GM23338 (cell line): ENCODE measurements at regions not wholly inside any gene's neighbourhood (a gene's known extent, or its start where the extent isn't known, plus 50 kb on each side); places are given as distances from the start of the nearest gene placed in this dataset.

Experiments used
- ATAC-seq: fragments of 200-7000 bp; cut with Tn5 transposase; 3 replicates; pipeline ENCODE4 v1.9.1; 2020
- DNase-seq: peaks from one replicate; pipeline ENCODE4 v3.0.0-alpha.2; 2015; ENCODE audit warnings: low spot score
- H2AFZ ChIP-seq: fragments of 200-600 bp; sonication (generic); 2 replicates; pipeline ENCODE4 v1.8.0; 2016; ENCODE audit warnings: antibody characterized with exemption, mild to moderate bottlenecking, moderate library complexity
- H3F3A ChIP-seq: fragments of 200-600 bp; sonication (generic); replicated peaks from 2 replicates; pipeline ENCODE4 v1.8.0; 2017; ENCODE audit warnings: antibody characterized with exemption, mixed run types, low read depth
- H3K27ac ChIP-seq: fragments of 200-600 bp; sonication (generic); 2 replicates; pipeline ENCODE4 v1.6.1; 2016; ENCODE audit warnings: low read depth
- H3K27me3 ChIP-seq: fragments of 200-600 bp; sonication (generic); 2 replicates; pipeline ENCODE4 v1.8.0; 2016; ENCODE audit warnings: mild to moderate bottlenecking, mixed run types, moderate library complexity; ENCODE audit not compliant: insufficient read depth
- H3K36me3 ChIP-seq: fragments of 200-600 bp; sonication (generic); 2 replicates; pipeline ENCODE4 v1.8.0; 2016; ENCODE audit warnings: mild to moderate bottlenecking; ENCODE audit not compliant: insufficient read depth
- H3K4me1 ChIP-seq: fragments of 200-600 bp; sonication (generic); 2 replicates; pipeline ENCODE4 v1.8.0; 2016; ENCODE audit warnings: mild to moderate bottlenecking, moderate library complexity; ENCODE audit not compliant: insufficient read depth
- H3K4me2 ChIP-seq: fragments of 200-600 bp; sonication (generic); 2 replicates; pipeline ENCODE4 v1.7.1; 2017; ENCODE audit warnings: mixed run types
- H3K4me3 ChIP-seq: fragments of 200-600 bp; sonication (generic); 2 replicates; pipeline ENCODE4 v1.6.1; 2016; ENCODE audit warnings: mixed run types
- H3K79me2 ChIP-seq: fragments of 200-600 bp; sonication (generic); replicated peaks from 2 replicates; pipeline ENCODE4 v1.8.0; 2017; ENCODE audit warnings: mild to moderate bottlenecking; ENCODE audit not compliant: insufficient read depth
- H3K9me2 ChIP-seq: fragments of 200-600 bp; sonication (generic); 2 replicates; pipeline ENCODE4 v1.8.0; 2017; ENCODE audit not compliant: insufficient read depth
- H4K20me1 ChIP-seq: fragments of 200-600 bp; sonication (generic); replicated peaks from 2 replicates; pipeline ENCODE4 v1.8.0; 2017; ENCODE audit warnings: mild to moderate bottlenecking; ENCODE audit not compliant: insufficient read depth
- H3K27ac Mint-ChIP-seq: 2 replicates; pipeline ENCODE4 v1.8.0; 2020; ENCODE audit warnings: inconsistent platforms, mild to moderate bottlenecking, moderate library complexity, mixed read lengths
- H3K27me3 Mint-ChIP-seq: 3 replicates; pipeline ENCODE4 v1.8.0; 2022; ENCODE audit warnings: low read depth, mild to moderate bottlenecking, moderate library complexity, mixed read lengths, inconsistent platforms; ENCODE audit not compliant: insufficient read depth, poor library complexity
- H3K36me3 Mint-ChIP-seq: 3 replicates; pipeline ENCODE4 v1.8.0; 2021; ENCODE audit warnings: low read depth, mild to moderate bottlenecking, inconsistent platforms, moderate library complexity, mixed read lengths
- H3K4me1 Mint-ChIP-seq: 3 replicates; pipeline ENCODE4 v1.8.0; 2020; ENCODE audit warnings: mild to moderate bottlenecking, inconsistent platforms, mixed read lengths
- H3K4me3 Mint-ChIP-seq: 3 replicates; pipeline ENCODE4 v1.8.0; 2021; ENCODE audit warnings: moderate library complexity, mild to moderate bottlenecking, inconsistent platforms, mixed read lengths
- H3K9me3 Mint-ChIP-seq: 3 replicates; pipeline ENCODE4 v1.8.0; 2020; ENCODE audit warnings: moderate library complexity, mild to moderate bottlenecking, inconsistent platforms, mixed read lengths
- EZH2 ChIP-seq: fragments of 200-600 bp; sonication (generic); IDR thresholded peaks from one replicate; pipeline ENCODE4 v1.8.0; 2017; ENCODE audit warnings: antibody characterized with exemption, mild to moderate bottlenecking, low read depth; ENCODE audit not compliant: unreplicated experiment
- EZH2phosphoT487 ChIP-seq: fragments of 200-600 bp; sonication (generic); IDR thresholded peaks from one replicate; pipeline ENCODE4 v1.8.1; 2018; ENCODE audit warnings: antibody characterized with exemption; ENCODE audit not compliant: unreplicated experiment
- JUNB ChIP-seq: IDR thresholded peaks from one replicate; pipeline ENCODE4 v1.6.1; 2016; ENCODE audit warnings: antibody characterized with exemption; ENCODE audit not compliant: unreplicated experiment
- POLR2AphosphoS5 ChIP-seq: IDR thresholded peaks from 2 replicates; pipeline ENCODE4 v1.6.1; 2016; ENCODE audit warnings: antibody characterized with exemption, low read depth
- ZNF331 ChIP-seq: fragments of 250-450 bp; sonication (Bioruptor Pico); IDR thresholded peaks from 2 replicates; pipeline ENCODE4 v1.5.0; 2020; ENCODE audit warnings: low read depth, mild to moderate bottlenecking, moderate library complexity
- TF ChIP-seq, protein P1 (sequence below): IDR thresholded peaks from one replicate; pipeline ENCODE4 v1.6.1; 2018; ENCODE audit warnings: antibody characterized with exemption; ENCODE audit not compliant: unreplicated experiment
- TF ChIP-seq, protein P2 (sequence below): fragments of 250-450 bp; sonication (Bioruptor Pico); IDR thresholded peaks from 2 replicates; pipeline ENCODE4 v1.5.0; 2020; ENCODE audit warnings: mild to moderate bottlenecking, moderate library complexity
- TF ChIP-seq, protein P3 (sequence below), 2 experiments: fragments of 200-600 bp in 1 of 2; sonication (generic) in 1 of 2; conservative IDR thresholded peaks; 2 replicates each; pipeline versions ENCODE4 v1.5.1 to v1.6.1; 2016 to 2017; ENCODE audit warnings: antibody characterized with exemption in 2 of 2, low read depth in 2 of 2, mild to moderate bottlenecking in 2 of 2, moderate library complexity in 1 of 2

DNA sequence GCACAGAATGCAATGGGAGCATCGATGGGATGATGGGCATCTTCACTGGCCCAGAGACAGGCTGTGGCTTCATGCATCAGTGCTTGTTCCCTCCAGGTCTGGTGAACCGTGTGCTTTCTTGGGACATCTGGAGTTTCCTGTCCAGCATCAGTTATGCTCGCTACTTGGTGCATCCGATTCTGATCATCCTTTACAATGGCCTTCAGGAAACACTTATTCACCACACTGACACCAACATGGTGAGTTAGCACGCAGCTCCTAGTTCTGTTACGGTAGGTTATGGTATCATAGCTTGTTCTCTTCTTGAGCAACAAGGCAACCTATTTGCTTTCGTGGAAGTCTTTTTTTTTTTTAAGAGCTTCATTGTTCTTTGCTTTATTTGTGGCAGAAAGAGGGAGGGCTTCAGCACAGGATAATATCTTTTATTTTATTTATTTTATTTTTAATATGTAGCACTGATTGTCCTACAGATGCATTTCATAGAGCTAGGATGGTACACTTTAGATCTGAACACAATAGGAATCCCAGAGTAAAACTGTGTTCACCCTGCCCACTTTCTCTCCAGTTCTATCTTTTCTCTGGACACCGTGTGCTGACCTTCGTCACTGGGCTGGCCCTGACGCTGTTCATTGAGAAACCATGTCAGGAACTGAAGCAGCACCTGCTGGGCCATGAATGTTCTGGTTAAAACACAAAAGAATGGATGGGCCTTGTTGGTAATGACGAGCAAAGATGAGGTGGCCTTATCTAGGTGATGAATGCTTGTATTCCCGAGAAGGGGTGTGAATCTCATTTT is 71.2 kb upstream of the SEC11C start (continued):
- TF ChIP-seq, protein P1, sequence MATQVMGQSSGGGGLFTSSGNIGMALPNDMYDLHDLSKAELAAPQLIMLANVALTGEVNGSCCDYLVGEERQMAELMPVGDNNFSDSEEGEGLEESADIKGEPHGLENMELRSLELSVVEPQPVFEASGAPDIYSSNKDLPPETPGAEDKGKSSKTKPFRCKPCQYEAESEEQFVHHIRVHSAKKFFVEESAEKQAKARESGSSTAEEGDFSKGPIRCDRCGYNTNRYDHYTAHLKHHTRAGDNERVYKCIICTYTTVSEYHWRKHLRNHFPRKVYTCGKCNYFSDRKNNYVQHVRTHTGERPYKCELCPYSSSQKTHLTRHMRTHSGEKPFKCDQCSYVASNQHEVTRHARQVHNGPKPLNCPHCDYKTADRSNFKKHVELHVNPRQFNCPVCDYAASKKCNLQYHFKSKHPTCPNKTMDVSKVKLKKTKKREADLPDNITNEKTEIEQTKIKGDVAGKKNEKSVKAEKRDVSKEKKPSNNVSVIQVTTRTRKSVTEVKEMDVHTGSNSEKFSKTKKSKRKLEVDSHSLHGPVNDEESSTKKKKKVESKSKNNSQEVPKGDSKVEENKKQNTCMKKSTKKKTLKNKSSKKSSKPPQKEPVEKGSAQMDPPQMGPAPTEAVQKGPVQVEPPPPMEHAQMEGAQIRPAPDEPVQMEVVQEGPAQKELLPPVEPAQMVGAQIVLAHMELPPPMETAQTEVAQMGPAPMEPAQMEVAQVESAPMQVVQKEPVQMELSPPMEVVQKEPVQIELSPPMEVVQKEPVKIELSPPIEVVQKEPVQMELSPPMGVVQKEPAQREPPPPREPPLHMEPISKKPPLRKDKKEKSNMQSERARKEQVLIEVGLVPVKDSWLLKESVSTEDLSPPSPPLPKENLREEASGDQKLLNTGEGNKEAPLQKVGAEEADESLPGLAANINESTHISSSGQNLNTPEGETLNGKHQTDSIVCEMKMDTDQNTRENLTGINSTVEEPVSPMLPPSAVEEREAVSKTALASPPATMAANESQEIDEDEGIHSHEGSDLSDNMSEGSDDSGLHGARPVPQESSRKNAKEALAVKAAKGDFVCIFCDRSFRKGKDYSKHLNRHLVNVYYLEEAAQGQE, result no peak
- TF ChIP-seq, protein P2, sequence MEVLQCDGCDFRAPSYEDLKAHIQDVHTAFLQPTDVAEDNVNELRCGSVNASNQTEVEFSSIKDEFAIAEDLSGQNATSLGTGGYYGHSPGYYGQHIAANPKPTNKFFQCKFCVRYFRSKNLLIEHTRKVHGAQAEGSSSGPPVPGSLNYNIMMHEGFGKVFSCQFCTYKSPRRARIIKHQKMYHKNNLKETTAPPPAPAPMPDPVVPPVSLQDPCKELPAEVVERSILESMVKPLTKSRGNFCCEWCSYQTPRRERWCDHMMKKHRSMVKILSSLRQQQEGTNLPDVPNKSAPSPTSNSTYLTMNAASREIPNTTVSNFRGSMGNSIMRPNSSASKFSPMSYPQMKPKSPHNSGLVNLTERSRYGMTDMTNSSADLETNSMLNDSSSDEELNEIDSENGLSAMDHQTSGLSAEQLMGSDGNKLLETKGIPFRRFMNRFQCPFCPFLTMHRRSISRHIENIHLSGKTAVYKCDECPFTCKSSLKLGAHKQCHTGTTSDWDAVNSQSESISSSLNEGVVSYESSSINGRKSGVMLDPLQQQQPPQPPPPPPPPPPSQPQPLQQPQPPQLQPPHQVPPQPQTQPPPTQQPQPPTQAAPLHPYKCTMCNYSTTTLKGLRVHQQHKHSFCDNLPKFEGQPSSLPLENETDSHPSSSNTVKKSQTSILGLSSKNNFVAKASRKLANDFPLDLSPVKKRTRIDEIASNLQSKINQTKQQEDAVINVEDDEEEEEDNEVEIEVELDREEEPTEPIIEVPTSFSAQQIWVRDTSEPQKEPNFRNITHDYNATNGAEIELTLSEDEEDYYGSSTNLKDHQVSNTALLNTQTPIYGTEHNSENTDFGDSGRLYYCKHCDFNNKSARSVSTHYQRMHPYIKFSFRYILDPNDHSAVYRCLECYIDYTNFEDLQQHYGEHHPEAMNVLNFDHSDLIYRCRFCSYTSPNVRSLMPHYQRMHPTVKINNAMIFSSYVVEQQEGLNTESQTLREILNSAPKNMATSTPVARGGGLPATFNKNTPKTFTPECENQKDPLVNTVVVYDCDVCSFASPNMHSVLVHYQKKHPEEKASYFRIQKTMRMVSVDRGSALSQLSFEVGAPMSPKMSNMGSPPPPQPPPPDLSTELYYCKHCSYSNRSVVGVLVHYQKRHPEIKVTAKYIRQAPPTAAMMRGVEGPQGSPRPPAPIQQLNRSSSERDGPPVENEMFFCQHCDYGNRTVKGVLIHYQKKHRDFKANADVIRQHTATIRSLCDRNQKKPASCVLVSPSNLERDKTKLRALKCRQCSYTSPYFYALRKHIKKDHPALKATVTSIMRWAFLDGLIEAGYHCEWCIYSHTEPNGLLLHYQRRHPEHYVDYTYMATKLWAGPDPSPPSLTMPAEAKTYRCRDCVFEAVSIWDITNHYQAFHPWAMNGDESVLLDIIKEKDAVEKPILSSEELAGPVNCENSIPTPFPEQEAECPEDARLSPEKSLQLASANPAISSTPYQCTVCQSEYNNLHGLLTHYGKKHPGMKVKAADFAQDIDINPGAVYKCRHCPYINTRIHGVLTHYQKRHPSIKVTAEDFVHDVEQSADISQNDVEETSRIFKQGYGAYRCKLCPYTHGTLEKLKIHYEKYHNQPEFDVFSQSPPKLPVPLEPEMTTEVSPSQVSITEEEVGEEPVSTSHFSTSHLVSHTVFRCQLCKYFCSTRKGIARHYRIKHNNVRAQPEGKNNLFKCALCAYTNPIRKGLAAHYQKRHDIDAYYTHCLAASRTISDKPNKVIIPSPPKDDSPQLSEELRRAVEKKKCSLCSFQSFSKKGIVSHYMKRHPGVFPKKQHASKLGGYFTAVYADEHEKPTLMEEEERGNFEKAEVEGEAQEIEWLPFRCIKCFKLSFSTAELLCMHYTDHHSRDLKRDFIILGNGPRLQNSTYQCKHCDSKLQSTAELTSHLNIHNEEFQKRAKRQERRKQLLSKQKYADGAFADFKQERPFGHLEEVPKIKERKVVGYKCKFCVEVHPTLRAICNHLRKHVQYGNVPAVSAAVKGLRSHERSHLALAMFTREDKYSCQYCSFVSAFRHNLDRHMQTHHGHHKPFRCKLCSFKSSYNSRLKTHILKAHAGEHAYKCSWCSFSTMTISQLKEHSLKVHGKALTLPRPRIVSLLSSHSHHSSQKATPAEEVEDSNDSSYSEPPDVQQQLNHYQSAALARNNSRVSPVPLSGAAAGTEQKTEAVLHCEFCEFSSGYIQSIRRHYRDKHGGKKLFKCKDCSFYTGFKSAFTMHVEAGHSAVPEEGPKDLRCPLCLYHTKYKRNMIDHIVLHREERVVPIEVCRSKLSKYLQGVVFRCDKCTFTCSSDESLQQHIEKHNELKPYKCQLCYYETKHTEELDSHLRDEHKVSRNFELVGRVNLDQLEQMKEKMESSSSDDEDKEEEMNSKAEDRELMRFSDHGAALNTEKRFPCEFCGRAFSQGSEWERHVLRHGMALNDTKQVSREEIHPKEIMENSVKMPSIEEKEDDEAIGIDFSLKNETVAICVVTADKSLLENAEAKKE (CRISPR knock-in tag), result no peak

DNA sequence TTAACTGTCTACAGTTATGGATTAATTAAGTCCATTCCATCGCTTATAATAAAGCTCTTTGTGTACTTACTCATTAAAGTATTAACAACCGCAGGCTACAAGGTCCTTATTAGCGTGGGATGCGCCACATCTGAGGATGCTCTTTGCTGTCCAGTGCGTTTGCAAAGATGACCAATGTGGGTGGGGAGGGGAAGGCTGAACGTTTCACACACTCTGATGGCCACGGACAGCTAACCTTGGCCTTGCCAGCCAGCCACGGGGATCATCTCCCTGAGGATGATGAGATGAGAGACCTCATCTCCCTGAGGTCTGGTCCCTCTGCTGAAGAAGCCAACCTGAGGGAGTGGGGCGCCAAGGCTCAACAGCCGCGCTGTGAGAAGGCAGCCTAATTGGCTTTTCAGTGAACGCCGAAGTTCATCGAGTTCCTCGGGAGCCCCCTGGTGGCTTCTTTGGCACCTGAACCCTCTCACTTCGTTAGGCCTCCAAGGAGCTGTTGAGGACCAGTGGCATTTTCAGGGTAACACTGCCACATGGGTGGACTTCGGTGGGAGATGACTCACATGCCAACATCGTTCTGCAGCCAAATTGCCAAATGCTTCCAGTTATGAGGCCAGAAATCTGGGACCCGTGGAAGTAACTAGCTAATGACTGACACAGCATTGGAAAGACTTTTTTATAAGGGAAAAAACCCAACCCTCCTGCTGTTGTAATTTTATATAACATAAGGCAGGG is 69.3 kb upstream of the SEC11C start:
- H3F3A ChIP-seq, result no peaks in the 10 kb centered on the region
- H4K20me1 ChIP-seq, result no peaks in the 10 kb centered on the region
- no peaks in the 10 kb centered on the region for H3K36me3 ChIP-seq
- H3K9me2 ChIP-seq, result no peaks in the 10 kb centered on the region
- Mint-ChIP-seq H3K36me3 (no peaks in the 10 kb centered on the region), H3K27ac (no peak overlapping the region), H3K27me3 (no peaks in the 10 kb centered on the region), H3K9me3 (no peaks in the 10 kb centered on the region), H3K4me3 (no peak overlapping the region), H3K4me1 (no peaks in the 10 kb centered on the region)
- ATAC-seq, result peak; percentile 97
- no peak overlapping the region for H3K4me2 ChIP-seq
- no peaks in the 10 kb centered on the region for H3K79me2 ChIP-seq
- no peak overlapping the region for H3K4me3 ChIP-seq
- no peaks in the 10 kb centered on the region for H3K4me1 ChIP-seq
- H3K27me3 ChIP-seq, result no peaks in the 10 kb centered on the region
- no peak overlapping the region for H3K27ac ChIP-seq
- DNase-seq, result peak; percentile 99
- peak overlapping the region; percentile 83; the same call in 1 of the 2 replicates for H2AFZ ChIP-seq
- TF ChIP-seq POLR2AphosphoS5 (no peak), ZNF331 (no peak), JUNB (no peak), EZH2 (no peak), EZH2phosphoT487 (no peak)
- TF ChIP-seq, protein P3, sequence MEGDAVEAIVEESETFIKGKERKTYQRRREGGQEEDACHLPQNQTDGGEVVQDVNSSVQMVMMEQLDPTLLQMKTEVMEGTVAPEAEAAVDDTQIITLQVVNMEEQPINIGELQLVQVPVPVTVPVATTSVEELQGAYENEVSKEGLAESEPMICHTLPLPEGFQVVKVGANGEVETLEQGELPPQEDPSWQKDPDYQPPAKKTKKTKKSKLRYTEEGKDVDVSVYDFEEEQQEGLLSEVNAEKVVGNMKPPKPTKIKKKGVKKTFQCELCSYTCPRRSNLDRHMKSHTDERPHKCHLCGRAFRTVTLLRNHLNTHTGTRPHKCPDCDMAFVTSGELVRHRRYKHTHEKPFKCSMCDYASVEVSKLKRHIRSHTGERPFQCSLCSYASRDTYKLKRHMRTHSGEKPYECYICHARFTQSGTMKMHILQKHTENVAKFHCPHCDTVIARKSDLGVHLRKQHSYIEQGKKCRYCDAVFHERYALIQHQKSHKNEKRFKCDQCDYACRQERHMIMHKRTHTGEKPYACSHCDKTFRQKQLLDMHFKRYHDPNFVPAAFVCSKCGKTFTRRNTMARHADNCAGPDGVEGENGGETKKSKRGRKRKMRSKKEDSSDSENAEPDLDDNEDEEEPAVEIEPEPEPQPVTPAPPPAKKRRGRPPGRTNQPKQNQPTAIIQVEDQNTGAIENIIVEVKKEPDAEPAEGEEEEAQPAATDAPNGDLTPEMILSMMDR (conservative IDR thresholded peaks at IDR 0.05; ENCODE audit: low read depth in 2 of 2), result peak; percentile 90
